ENCODE measurements at regions not wholly inside any gene's neighbourhood (a gene's known extent, or its start where the extent isn't known, plus 50 kb on each side); places are given as distances from the start of the nearest gene placed in this dataset.
A peak's percentile ranks its signal among the peaks of the same experiment; 100 is the strongest.
"Not testable (repeated sequence)": the region's sequence is repeated elsewhere in the genome, so short reads cannot be mapped to it uniquely, and the experiment has no call there.

DNA sequence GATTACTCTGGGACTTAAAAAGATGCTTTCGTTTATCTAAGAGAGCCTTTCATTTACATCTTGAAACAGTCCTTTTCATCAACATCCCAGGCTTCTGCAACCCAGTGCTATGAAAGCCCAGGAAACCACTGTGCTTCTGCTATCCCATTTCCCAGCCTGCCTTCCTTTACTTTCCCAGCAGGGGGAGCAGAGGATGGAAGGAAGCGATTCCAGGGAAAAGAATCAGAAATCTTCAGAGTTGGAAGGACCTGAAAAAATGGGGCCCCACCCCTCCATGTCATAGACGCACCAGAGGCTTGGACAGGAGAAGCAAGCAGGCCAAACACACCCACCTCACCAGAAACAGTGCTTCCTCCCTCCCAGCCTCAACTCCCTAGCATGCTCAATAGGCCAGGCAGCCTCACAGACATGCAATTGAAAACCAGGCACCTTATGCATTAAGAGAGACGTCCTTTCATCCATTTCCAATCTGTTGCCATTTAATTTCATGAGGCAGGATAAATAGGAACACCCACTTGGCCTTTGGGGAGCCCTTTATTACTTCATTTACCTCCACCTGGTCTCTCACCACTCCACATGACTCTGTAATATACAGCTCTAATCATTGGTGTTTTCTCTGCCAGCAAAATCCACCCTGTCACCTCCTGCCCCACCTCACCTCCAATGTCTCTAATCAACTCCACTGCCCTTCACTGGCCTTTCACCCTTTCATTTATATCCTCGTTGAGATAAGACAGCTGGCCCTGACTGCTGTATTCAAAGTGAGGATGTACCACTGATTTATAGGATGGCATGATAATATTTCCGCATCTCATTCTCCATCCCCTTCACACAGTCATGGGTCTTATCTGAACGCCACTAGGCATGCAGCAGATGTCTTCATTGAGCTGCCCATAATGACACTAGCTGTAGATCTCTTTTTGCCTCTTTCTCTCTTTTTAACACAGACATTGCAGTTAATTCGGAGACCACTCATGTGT lies 583.9 kb downstream of the NTRK3 start:
- Histone ChIP-seq H2AFZ (ENCODE audit: low read depth, low read length) (no peak overlapping the region), H3K27me3 (ENCODE audit: low read depth, low read length) (no peaks in the 10 kb centered on the region), H3K79me2 (ENCODE audit: low read length) (no peaks in the 10 kb centered on the region), H3K27ac (ENCODE audit: low read length) (no peak overlapping the region), H3K4me1 (ENCODE audit: low read length) (no peaks in the 10 kb centered on the region), H3K4me3 (ENCODE audit: low read length) (no peak overlapping the region), H3K36me3 (replicated peaks; ENCODE audit: low read depth, low read length) (no peaks in the 10 kb centered on the region), H4K20me1 (ENCODE audit: insufficient read depth, low read length) (no peaks in the 10 kb centered on the region), H3K4me2 (ENCODE audit: low read length) (no peak overlapping the region), H3K9me3 (ENCODE audit: insufficient read depth, low read length) (no peaks in the 10 kb centered on the region; the same call in 1 of the 2 replicates), H3K9ac (ENCODE audit: low read length) (no peak overlapping the region)
- TF ChIP-seq EZH2phosphoT487 (IDR thresholded peaks at IDR 0.05; ENCODE audit: low read depth): no peak
- TF ChIP-seq, protein P1, sequence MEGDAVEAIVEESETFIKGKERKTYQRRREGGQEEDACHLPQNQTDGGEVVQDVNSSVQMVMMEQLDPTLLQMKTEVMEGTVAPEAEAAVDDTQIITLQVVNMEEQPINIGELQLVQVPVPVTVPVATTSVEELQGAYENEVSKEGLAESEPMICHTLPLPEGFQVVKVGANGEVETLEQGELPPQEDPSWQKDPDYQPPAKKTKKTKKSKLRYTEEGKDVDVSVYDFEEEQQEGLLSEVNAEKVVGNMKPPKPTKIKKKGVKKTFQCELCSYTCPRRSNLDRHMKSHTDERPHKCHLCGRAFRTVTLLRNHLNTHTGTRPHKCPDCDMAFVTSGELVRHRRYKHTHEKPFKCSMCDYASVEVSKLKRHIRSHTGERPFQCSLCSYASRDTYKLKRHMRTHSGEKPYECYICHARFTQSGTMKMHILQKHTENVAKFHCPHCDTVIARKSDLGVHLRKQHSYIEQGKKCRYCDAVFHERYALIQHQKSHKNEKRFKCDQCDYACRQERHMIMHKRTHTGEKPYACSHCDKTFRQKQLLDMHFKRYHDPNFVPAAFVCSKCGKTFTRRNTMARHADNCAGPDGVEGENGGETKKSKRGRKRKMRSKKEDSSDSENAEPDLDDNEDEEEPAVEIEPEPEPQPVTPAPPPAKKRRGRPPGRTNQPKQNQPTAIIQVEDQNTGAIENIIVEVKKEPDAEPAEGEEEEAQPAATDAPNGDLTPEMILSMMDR (IDR thresholded peaks at IDR 0.05; ENCODE audit: low read depth, low read length): 0 out of 2 replicates have a peak, but pooled peaks have one; percentile 13

DNA sequence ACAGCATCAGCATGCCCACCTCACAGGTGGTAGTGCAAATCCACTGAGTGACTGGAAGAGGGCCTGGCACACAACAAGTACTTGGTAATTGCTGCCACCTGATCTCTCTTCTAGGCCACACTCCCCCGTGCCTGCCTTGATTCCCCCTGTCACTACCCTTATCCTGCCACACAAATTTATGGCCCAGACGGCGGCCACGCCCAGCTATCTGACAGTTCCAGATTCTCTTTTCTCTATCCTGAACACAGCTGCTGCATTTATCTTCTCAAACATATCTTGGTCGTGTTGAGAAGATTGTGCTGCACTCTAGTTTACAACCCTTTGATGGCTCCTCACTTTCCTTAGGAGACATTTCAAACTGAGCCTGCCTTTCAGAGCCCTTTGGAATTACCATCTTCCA lies 585.2 kb downstream of the NTRK3 start:
- no peak overlapping the region for H3K9ac ChIP-seq (ENCODE audit: low read length)
- no peaks in the 10 kb centered on the region for H3K36me3 ChIP-seq (replicated peaks; ENCODE audit: low read depth, low read length)
- no peaks in the 10 kb centered on the region for H3K79me2 ChIP-seq (ENCODE audit: low read length)
- TF ChIP-seq EZH2phosphoT487 (IDR thresholded peaks at IDR 0.05; ENCODE audit: low read depth): no peak
- TF ChIP-seq, protein P1 (IDR thresholded peaks at IDR 0.05; ENCODE audit: low read depth, low read length): no peak
- no peak overlapping the region for H3K4me2 ChIP-seq (ENCODE audit: low read length)
- H4K20me1 ChIP-seq (ENCODE audit: insufficient read depth, low read length): no peaks in the 10 kb centered on the region
- no peak overlapping the region for H3K27ac ChIP-seq (ENCODE audit: low read length)
- no peaks in the 10 kb centered on the region; the same call in 1 of the 2 replicates for H3K9me3 ChIP-seq (ENCODE audit: insufficient read depth, low read length)
- no peak overlapping the region for H2AFZ ChIP-seq (ENCODE audit: low read depth, low read length)
- no peak overlapping the region for H3K4me3 ChIP-seq (ENCODE audit: low read length)
- no peaks in the 10 kb centered on the region for H3K4me1 ChIP-seq (ENCODE audit: low read length)
- no peaks in the 10 kb centered on the region for H3K27me3 ChIP-seq (ENCODE audit: low read depth, low read length)

GRCh38 chr15:87669846-87670245 lies 586.7 kb downstream of the NTRK3 start:
- H3K9me3 ChIP-seq (ENCODE audit: insufficient read depth, low read length): no peaks in the 10 kb centered on the region; the same call in 1 of the 2 replicates

DNA sequence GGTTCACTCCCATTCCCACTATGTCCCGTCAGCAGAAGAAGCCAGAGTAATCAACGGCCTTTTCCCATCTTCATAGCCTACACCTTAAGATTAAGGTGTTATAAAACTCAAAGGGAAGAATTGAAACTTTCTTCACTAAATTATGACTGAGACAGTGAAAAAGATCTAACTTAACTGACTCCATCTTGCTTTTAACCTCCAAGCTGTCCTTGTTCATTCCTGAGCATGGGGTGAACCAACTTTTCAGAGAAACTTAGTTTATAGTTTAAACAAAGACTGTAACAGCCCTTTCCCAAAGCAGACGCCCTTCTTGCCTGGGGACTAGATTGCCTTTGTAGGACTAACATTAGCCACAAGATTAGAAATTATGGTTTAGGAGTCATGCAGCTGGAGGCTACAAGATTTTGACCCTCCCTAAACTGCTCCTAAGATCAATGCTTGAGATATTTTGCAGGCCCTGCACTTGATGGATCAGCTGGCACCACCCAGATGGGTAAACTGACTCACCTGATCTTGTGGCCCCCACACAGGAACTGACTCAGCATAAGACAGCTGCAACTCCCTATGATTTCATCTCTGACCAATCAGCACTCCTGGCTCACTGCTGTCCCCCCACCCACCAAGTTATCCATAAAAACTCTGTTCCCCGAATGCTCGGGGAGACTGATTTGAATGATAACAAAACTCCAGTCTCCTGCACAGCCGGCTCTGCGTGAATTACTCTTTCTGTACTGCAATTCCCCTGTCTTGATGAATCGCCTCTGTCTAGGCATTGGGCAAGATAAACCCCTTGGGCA lies 587.6 kb downstream of the NTRK3 start:
- H3K36me3 ChIP-seq (replicated peaks; ENCODE audit: low read depth, low read length); H3K79me2 ChIP-seq (ENCODE audit: low read length); H4K20me1 ChIP-seq (ENCODE audit: insufficient read depth, low read length); H2AFZ ChIP-seq (ENCODE audit: low read depth, low read length); H3K4me3 ChIP-seq (ENCODE audit: low read length); H3K27ac ChIP-seq (ENCODE audit: low read length); H3K27me3 ChIP-seq (ENCODE audit: low read depth, low read length); H3K4me2 ChIP-seq (ENCODE audit: low read length); H3K4me1 ChIP-seq (ENCODE audit: low read length); H3K9me3 ChIP-seq (ENCODE audit: insufficient read depth, low read length); H3K9ac ChIP-seq (ENCODE audit: low read length): not testable (repeated sequence)

More at GRCh38 chr15:87669846-87670245, 586.7 kb downstream of the NTRK3 start:
- Histone ChIP-seq H3K79me2 (ENCODE audit: low read length) (no peaks in the 10 kb centered on the region), H3K27me3 (ENCODE audit: low read depth, low read length) (no peaks in the 10 kb centered on the region), H2AFZ (ENCODE audit: low read depth, low read length) (no peak overlapping the region), H3K4me3 (ENCODE audit: low read length) (no peak overlapping the region), H4K20me1 (ENCODE audit: insufficient read depth, low read length) (no peaks in the 10 kb centered on the region), H3K4me2 (ENCODE audit: low read length) (no peak overlapping the region), H3K36me3 (replicated peaks; ENCODE audit: low read depth, low read length) (no peaks in the 10 kb centered on the region), H3K9ac (ENCODE audit: low read length) (no peak overlapping the region), H3K4me1 (ENCODE audit: low read length) (no peaks in the 10 kb centered on the region), H3K27ac (ENCODE audit: low read length) (no peak overlapping the region)
- TF ChIP-seq, protein P1 (IDR thresholded peaks at IDR 0.05; ENCODE audit: low read depth, low read length): no peak
- TF ChIP-seq EZH2phosphoT487 (IDR thresholded peaks at IDR 0.05; ENCODE audit: low read depth): no peak
